ENCODE measurements at regions not wholly inside any gene's neighbourhood (a gene's known extent, or its start where the extent isn't known, plus 50 kb on each side); places are given as distances from the start of the nearest gene placed in this dataset.
"Not testable (repeated sequence)": the region's sequence is repeated elsewhere in the genome, so short reads cannot be mapped to it uniquely, and the experiment has no call there.

DNA sequence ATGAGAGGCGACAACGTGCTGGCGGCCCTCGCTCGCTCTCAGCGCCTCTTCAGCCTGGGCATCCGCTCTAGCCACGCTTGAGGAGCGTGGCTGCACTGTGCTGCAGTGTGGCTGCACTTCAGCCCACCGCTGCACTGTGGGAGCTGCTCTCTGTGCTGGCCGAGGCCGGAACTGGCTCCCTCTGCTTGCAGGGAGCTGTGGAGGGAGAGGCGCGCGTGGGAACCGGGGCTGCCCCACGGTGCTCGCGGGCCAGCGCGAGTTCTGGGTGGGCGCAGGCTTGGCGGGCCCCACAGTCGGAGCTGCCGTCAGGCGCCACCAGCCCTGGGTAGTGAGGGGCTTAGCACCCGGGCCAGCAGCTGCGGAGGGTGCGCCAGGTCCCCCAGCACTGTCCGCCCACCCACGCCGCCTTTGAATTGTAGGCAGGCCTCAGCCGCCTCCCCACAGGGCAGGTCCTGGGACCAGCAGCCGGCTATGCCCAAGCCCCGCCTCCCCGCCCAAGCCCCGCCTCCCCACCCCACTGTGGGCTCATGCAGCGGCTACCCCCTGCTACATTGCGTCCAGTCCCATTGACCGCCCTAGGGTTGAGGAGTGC lies 974.2 kb downstream of the FSCB start:
- Histone ChIP-seq H3K9me3 (ENCODE audit: control extremely low read depth in 1 of 5, control insufficient read depth in 4 of 5, insufficient read depth in 2 of 5, low read depth in 1 of 5, low read length in 4 of 5) (peaks cover 0 to 3% (median 0%) of the 10 kb centered on the region in 5 experiments), H3K36me3 (ENCODE audit: control insufficient read depth in 4 of 4, insufficient read depth in 4 of 4, low read length in 3 of 4) (no peaks in the 10 kb centered on the region), H3K4me3 (ENCODE audit: control insufficient read depth in 1 of 7, extremely low read depth in 1 of 7, insufficient read depth in 4 of 7, low read depth in 2 of 7, low read length in 6 of 7) (no peak overlapping the region), H3K27ac (ENCODE audit: insufficient read depth in 1 of 2, low read depth in 1 of 2, low read length in 2 of 2, poor library complexity in 1 of 2, severe bottlenecking in 2 of 2) (no peak overlapping the region), H3K4me1 (ENCODE audit: control extremely low read depth in 1 of 4, control insufficient read depth in 4 of 4, insufficient read depth in 4 of 4, low read length in 3 of 4) (no peaks in the 10 kb centered on the region), H3K27me3 (replicated peaks in 2 of 5; ENCODE audit: control insufficient read depth in 4 of 5, insufficient read depth in 5 of 5, low read length in 4 of 5) (no peaks in the 10 kb centered on the region)
- ChIA-PET CTCF (interaction anchor here (1.1 kb wide), 1 partner anchor 32 kb away, joined by 3 read pairs; no protein-coding TSS in a partner anchor), POLR2A (no interaction called here)
- no peak for DNase-seq
- 95% methylated on average over 33 of the region's 40 CpGs for WGBS (ENCODE audit: insufficient coverage)

- Histone ChIP-seq H3K27me3 (replicated peaks in 2 of 5; ENCODE audit: control insufficient read depth in 4 of 5, insufficient read depth in 5 of 5, low read length in 4 of 5) (no peaks in the 10 kb centered on the region), H3K4me1 (ENCODE audit: control extremely low read depth in 1 of 4, control insufficient read depth in 4 of 4, insufficient read depth in 4 of 4, low read length in 3 of 4) (peaks cover 0 to 7% (median 5%) of the 10 kb centered on the region in 4 experiments), H3K36me3 (ENCODE audit: control insufficient read depth in 4 of 4, insufficient read depth in 4 of 4, low read length in 3 of 4) (no peaks in the 10 kb centered on the region), H3K9me3 (ENCODE audit: control extremely low read depth in 1 of 5, control insufficient read depth in 4 of 5, insufficient read depth in 2 of 5, low read depth in 1 of 5, low read length in 4 of 5) (no peaks in the 10 kb centered on the region), H3K27ac (ENCODE audit: insufficient read depth in 1 of 2, low read depth in 1 of 2, low read length in 2 of 2, poor library complexity in 1 of 2, severe bottlenecking in 2 of 2) (no peak overlapping the region), H3K4me3 (ENCODE audit: control insufficient read depth in 1 of 7, extremely low read depth in 1 of 7, insufficient read depth in 4 of 7, low read depth in 2 of 7, low read length in 6 of 7) (no peak overlapping the region)
- ChIA-PET CTCF (no interaction called here), POLR2A (no interaction called here)
- 96% methylated on average over 3 of the region's 5 CpGs for WGBS (ENCODE audit: insufficient coverage)
- no peak for DNase-seq
Measured at GRCh38 chr14:43528321-43528720, 978.8 kb downstream of the FSCB start.

DNA sequence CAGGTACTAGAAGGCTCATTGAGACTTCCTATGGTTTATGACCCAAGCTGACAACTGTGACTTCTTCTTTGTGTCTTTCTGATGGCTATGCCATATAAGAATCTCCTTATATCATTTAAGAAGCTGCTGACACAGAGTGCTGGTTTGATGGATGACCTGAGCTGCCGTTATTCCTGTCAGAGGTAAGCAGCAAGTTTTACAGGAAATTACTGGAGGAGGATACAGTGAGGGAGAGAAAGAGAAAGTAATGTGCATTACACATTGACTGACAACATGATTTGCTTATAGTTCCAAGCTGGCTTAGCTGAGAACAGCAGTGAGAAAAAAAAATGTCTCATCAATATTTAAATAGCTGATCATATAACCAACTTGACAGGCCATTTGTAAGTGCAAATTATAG lies 981.4 kb downstream of the FSCB start:
- Histone ChIP-seq H3K4me1 (ENCODE audit: control extremely low read depth in 1 of 4, control insufficient read depth in 4 of 4, insufficient read depth in 4 of 4, low read length in 3 of 4) (peaks cover 0 to 7% (median 5%) of the 10 kb centered on the region in 4 experiments), H3K4me3 (ENCODE audit: control insufficient read depth in 1 of 7, extremely low read depth in 1 of 7, insufficient read depth in 4 of 7, low read depth in 2 of 7, low read length in 6 of 7) (peak overlapping the region in 2 of 7 experiments; percentile 19 to 20), H3K9me3 (ENCODE audit: control extremely low read depth in 1 of 5, control insufficient read depth in 4 of 5, insufficient read depth in 2 of 5, low read depth in 1 of 5, low read length in 4 of 5) (no peaks in the 10 kb centered on the region), H3K27ac (ENCODE audit: insufficient read depth in 1 of 2, low read depth in 1 of 2, low read length in 2 of 2, poor library complexity in 1 of 2, severe bottlenecking in 2 of 2) (no peak overlapping the region), H3K36me3 (ENCODE audit: control insufficient read depth in 4 of 4, insufficient read depth in 4 of 4, low read length in 3 of 4) (no peaks in the 10 kb centered on the region), H3K27me3 (replicated peaks in 2 of 5; ENCODE audit: control insufficient read depth in 4 of 5, insufficient read depth in 5 of 5, low read length in 4 of 5) (no peaks in the 10 kb centered on the region)
- peak in 2 of 3 donors; percentile 13 to 24 for DNase-seq
- 0% methylated on average over 1 of the region's 1 CpG for WGBS (ENCODE audit: insufficient coverage)
- ChIA-PET CTCF (no interaction called here), POLR2A (no interaction called here)

GRCh38 chr14:43522901-43523300 lies 984.2 kb downstream of the FSCB start:
- CTCF ChIA-PET = no interaction called here
- no peaks in the 10 kb centered on the region for H3K36me3 ChIP-seq (ENCODE audit: control insufficient read depth in 4 of 4, insufficient read depth in 4 of 4, low read length in 3 of 4)
- POLR2A ChIA-PET = no interaction called here
- H3K27ac ChIP-seq (ENCODE audit: insufficient read depth in 1 of 2, low read depth in 1 of 2, low read length in 2 of 2, poor library complexity in 1 of 2, severe bottlenecking in 2 of 2) = no peak overlapping the region
- no peaks in the 10 kb centered on the region for H3K27me3 ChIP-seq (replicated peaks in 2 of 5; ENCODE audit: control insufficient read depth in 4 of 5, insufficient read depth in 5 of 5, low read length in 4 of 5)
- no peak for DNase-seq
- H3K9me3 ChIP-seq (ENCODE audit: control extremely low read depth in 1 of 5, control insufficient read depth in 4 of 5, insufficient read depth in 2 of 5, low read depth in 1 of 5, low read length in 4 of 5) = no peaks in the 10 kb centered on the region
- H3K4me1 ChIP-seq (ENCODE audit: control extremely low read depth in 1 of 4, control insufficient read depth in 4 of 4, insufficient read depth in 4 of 4, low read length in 3 of 4) = peaks cover 0 to 7% (median 5%) of the 10 kb centered on the region in 4 experiments
- no peak overlapping the region for H3K4me3 ChIP-seq (ENCODE audit: control insufficient read depth in 1 of 7, extremely low read depth in 1 of 7, insufficient read depth in 4 of 7, low read depth in 2 of 7, low read length in 6 of 7)
- WGBS (ENCODE audit: insufficient coverage) = 95% methylated on average over 3 of the region's 4 CpGs

GRCh38 chr14:43522191-43522590 lies 984.9 kb downstream of the FSCB start:
- Histone ChIP-seq H3K4me3 (ENCODE audit: control insufficient read depth in 1 of 7, extremely low read depth in 1 of 7, insufficient read depth in 4 of 7, low read depth in 2 of 7, low read length in 6 of 7) (no peak overlapping the region), H3K27ac (ENCODE audit: insufficient read depth in 1 of 2, low read depth in 1 of 2, low read length in 2 of 2, poor library complexity in 1 of 2, severe bottlenecking in 2 of 2) (no peak overlapping the region), H3K4me1 (ENCODE audit: control extremely low read depth in 1 of 4, control insufficient read depth in 4 of 4, insufficient read depth in 4 of 4, low read length in 3 of 4) (peaks cover 0 to 7% (median 5%) of the 10 kb centered on the region in 4 experiments), H3K27me3 (replicated peaks in 2 of 5; ENCODE audit: control insufficient read depth in 4 of 5, insufficient read depth in 5 of 5, low read length in 4 of 5) (no peaks in the 10 kb centered on the region), H3K9me3 (ENCODE audit: control extremely low read depth in 1 of 5, control insufficient read depth in 4 of 5, insufficient read depth in 2 of 5, low read depth in 1 of 5, low read length in 4 of 5) (no peaks in the 10 kb centered on the region), H3K36me3 (ENCODE audit: control insufficient read depth in 4 of 4, insufficient read depth in 4 of 4, low read length in 3 of 4) (no peaks in the 10 kb centered on the region)
- DNase-seq = no peak
- 100% methylated on average over 3 of the region's 4 CpGs for WGBS (ENCODE audit: insufficient coverage)
- ChIA-PET CTCF (no interaction called here), POLR2A (no interaction called here)

DNA sequence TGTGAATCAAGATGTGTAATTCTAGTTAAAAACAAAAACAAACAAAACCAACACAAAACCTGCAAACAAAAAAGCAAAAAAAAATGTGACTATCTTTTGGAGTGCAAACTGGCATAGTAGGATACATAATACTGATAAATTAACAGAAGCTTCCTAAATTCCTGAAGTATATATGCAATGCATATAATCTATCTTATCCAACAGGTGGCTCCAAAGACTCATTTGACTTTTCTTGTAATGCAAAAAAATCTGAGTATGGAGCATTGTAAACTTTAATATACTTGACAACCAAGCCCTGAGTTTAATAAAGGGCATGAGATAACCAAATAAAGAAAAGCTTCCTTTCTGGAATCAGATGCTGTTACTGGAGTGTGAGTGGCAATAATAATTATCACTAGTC lies 1003.6 kb downstream of the FSCB start:
- H3K27me3 ChIP-seq (replicated peaks in 2 of 5; ENCODE audit: control insufficient read depth in 4 of 5, insufficient read depth in 5 of 5, low read length in 4 of 5) = no peaks in the 10 kb centered on the region
- DNase-seq = peak; percentile 14 to 49 (median 44)
- ChIA-PET POLR2A (no interaction called here), CTCF (interaction anchor here (0.7 to 3.1 kb wide), 6 partner anchors 32 to 1343 kb away, joined by 3 to 12 read pairs (median 3); no protein-coding TSS in a partner anchor)
- H3K4me3 ChIP-seq (ENCODE audit: control insufficient read depth in 1 of 7, extremely low read depth in 1 of 7, insufficient read depth in 4 of 7, low read depth in 2 of 7, low read length in 6 of 7) = no peak overlapping the region
- peaks cover 0 to 2% (median 0%) of the 10 kb centered on the region in 4 experiments for H3K4me1 ChIP-seq (ENCODE audit: control extremely low read depth in 1 of 4, control insufficient read depth in 4 of 4, insufficient read depth in 4 of 4, low read length in 3 of 4)
- no peak overlapping the region for H3K27ac ChIP-seq (ENCODE audit: insufficient read depth in 1 of 2, low read depth in 1 of 2, low read length in 2 of 2, poor library complexity in 1 of 2, severe bottlenecking in 2 of 2)
- H3K9me3 ChIP-seq (ENCODE audit: control extremely low read depth in 1 of 5, control insufficient read depth in 4 of 5, insufficient read depth in 2 of 5, low read depth in 1 of 5, low read length in 4 of 5) = no peaks in the 10 kb centered on the region
- H3K36me3 ChIP-seq (ENCODE audit: control insufficient read depth in 4 of 4, insufficient read depth in 4 of 4, low read length in 3 of 4) = no peaks in the 10 kb centered on the region

DNA sequence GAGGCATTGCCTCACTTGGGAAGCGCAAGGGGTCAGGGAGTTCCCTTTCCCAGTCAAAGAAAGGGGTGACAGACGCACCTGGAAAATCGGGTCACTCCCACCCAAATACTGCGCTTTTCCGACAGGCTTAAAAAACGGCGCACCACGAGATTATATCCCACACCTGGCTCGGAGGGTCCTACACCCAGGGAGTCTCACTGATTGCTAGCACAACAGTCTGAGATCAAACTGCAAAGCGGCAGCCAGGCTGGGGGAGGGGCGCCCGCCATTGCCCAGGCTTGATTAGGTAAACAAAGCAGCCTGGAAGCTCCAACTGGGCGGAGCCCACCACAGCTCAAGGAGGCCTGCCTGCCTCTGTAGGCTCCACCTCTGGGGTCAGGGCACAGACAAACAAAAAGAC lies 1014.7 kb downstream of the FSCB start:
- H3K9me3 ChIP-seq (ENCODE audit: control extremely low read depth in 1 of 5, control insufficient read depth in 4 of 5, insufficient read depth in 2 of 5, low read depth in 1 of 5, low read length in 4 of 5); H3K4me3 ChIP-seq (ENCODE audit: control insufficient read depth in 1 of 7, extremely low read depth in 1 of 7, insufficient read depth in 4 of 7, low read depth in 2 of 7, low read length in 6 of 7); DNase-seq; H3K4me1 ChIP-seq (ENCODE audit: control extremely low read depth in 1 of 4, control insufficient read depth in 4 of 4, insufficient read depth in 4 of 4, low read length in 3 of 4); CTCF ChIA-PET; H3K36me3 ChIP-seq (ENCODE audit: control insufficient read depth in 4 of 4, insufficient read depth in 4 of 4, low read length in 3 of 4); H3K27ac ChIP-seq (ENCODE audit: insufficient read depth in 1 of 2, low read depth in 1 of 2, low read length in 2 of 2, poor library complexity in 1 of 2, severe bottlenecking in 2 of 2); H3K27me3 ChIP-seq (replicated peaks in 2 of 5; ENCODE audit: control insufficient read depth in 4 of 5, insufficient read depth in 5 of 5, low read length in 4 of 5); POLR2A ChIA-PET: not testable (repeated sequence)
- 100% methylated on average over 4 of the region's 13 CpGs for WGBS (ENCODE audit: insufficient coverage)

Data from common myeloid progenitor, CD34-positive (primary cell).